ENCODE measurements at regions not wholly inside any gene's neighbourhood (a gene's known extent, or its start where the extent isn't known, plus 50 kb on each side); places are given as distances from the start of the nearest gene placed in this dataset.
"Not testable (repeated sequence)": the region's sequence is repeated elsewhere in the genome, so short reads cannot be mapped to it uniquely, and the experiment has no call there.

DNA sequence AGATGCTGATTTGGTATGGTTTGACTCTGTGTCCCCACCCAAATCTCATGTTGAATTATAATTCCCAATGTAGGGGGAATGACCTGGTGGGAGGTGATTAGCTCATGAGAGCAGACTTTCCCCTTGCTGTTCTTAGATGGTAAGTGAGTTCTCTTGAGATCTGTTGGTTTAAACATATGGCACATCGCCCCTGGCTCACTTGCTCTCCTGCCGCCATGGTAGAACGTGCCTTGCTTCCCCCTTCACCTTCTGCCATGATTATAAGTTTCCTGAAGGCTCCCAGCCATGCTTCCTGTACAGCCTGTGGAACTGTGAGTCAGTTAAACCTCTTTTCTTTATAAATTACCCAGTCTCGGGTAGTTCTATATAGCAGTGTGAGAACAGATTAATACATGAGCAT, 2930.2 kb upstream of the OR11H1 start:
- TF ChIP-seq POLR2A (IDR thresholded peaks at IDR 0.05; ENCODE audit: low read depth), result not testable (repeated sequence)
- TF ChIP-seq, protein P1, sequence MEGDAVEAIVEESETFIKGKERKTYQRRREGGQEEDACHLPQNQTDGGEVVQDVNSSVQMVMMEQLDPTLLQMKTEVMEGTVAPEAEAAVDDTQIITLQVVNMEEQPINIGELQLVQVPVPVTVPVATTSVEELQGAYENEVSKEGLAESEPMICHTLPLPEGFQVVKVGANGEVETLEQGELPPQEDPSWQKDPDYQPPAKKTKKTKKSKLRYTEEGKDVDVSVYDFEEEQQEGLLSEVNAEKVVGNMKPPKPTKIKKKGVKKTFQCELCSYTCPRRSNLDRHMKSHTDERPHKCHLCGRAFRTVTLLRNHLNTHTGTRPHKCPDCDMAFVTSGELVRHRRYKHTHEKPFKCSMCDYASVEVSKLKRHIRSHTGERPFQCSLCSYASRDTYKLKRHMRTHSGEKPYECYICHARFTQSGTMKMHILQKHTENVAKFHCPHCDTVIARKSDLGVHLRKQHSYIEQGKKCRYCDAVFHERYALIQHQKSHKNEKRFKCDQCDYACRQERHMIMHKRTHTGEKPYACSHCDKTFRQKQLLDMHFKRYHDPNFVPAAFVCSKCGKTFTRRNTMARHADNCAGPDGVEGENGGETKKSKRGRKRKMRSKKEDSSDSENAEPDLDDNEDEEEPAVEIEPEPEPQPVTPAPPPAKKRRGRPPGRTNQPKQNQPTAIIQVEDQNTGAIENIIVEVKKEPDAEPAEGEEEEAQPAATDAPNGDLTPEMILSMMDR (IDR thresholded peaks at IDR 0.05), result not testable (repeated sequence)
